Type B pancreatic cell (in vitro differentiated cells): ENCODE measurements at regions not wholly inside any gene's neighbourhood (a gene's known extent, or its start where the extent isn't known, plus 50 kb on each side); places are given as distances from the start of the nearest gene placed in this dataset.

Experiments
- DNase-seq: peaks from one replicate; pipeline ENCODE4 v3.0.0; 2021; ENCODE audit warnings: mixed read lengths; ENCODE audit not compliant: unreplicated experiment; ENCODE audit errors: extremely low spot score
- H3K27ac Mint-ChIP-seq: 2 replicates; pipeline ENCODE4 v1.8.0; 2021; ENCODE audit warnings: mild to moderate bottlenecking, mixed read lengths
- H3K27me3 Mint-ChIP-seq: 2 replicates; pipeline ENCODE4 v1.8.0; 2021; ENCODE audit warnings: mixed read lengths
- H3K36me3 Mint-ChIP-seq: 2 replicates; pipeline ENCODE4 v1.8.0; 2021; ENCODE audit warnings: mixed read lengths
- H3K4me1 Mint-ChIP-seq: one replicate; pipeline ENCODE4 v1.8.0; 2021; ENCODE audit warnings: mixed read lengths; ENCODE audit not compliant: unreplicated experiment
- H3K4me3 Mint-ChIP-seq: 2 replicates; pipeline ENCODE4 v1.8.0; 2021; ENCODE audit warnings: mild to moderate bottlenecking, mixed read lengths
- H3K9me3 Mint-ChIP-seq: 2 replicates; pipeline ENCODE4 v1.8.0; 2021; ENCODE audit warnings: mixed read lengths
- TF ChIP-seq, protein P1 (sequence below): fragments of 200-600 bp; sonication (generic); conservative IDR thresholded peaks from 2 replicates; pipeline ENCODE4 v1.5.0; 2021; ENCODE audit warnings: antibody characterized with exemption, mild to moderate bottlenecking

GRCh38 chr14:104421892-104422828 lies 157.4 kb upstream of the C14orf180 start:
- H3K4me3 Mint-ChIP-seq = no peak overlapping the region
- H3K27ac Mint-ChIP-seq = no peak overlapping the region
- peaks cover 6% of the 10 kb centered on the region for H3K27me3 Mint-ChIP-seq
- H3K36me3 Mint-ChIP-seq = no peaks in the 10 kb centered on the region
- no peak for DNase-seq
- TF ChIP-seq, protein P1, sequence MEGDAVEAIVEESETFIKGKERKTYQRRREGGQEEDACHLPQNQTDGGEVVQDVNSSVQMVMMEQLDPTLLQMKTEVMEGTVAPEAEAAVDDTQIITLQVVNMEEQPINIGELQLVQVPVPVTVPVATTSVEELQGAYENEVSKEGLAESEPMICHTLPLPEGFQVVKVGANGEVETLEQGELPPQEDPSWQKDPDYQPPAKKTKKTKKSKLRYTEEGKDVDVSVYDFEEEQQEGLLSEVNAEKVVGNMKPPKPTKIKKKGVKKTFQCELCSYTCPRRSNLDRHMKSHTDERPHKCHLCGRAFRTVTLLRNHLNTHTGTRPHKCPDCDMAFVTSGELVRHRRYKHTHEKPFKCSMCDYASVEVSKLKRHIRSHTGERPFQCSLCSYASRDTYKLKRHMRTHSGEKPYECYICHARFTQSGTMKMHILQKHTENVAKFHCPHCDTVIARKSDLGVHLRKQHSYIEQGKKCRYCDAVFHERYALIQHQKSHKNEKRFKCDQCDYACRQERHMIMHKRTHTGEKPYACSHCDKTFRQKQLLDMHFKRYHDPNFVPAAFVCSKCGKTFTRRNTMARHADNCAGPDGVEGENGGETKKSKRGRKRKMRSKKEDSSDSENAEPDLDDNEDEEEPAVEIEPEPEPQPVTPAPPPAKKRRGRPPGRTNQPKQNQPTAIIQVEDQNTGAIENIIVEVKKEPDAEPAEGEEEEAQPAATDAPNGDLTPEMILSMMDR = no peak
- peaks cover 21% of the 10 kb centered on the region for H3K4me1 Mint-ChIP-seq
- no peaks in the 10 kb centered on the region for H3K9me3 Mint-ChIP-seq

GRCh38 chr14:104422837-104423681 lies 156.5 kb upstream of the C14orf180 start:
- Mint-ChIP-seq H3K9me3 (no peaks in the 10 kb centered on the region), H3K36me3 (no peaks in the 10 kb centered on the region)
- DNase-seq = peak; percentile 62

DNA sequence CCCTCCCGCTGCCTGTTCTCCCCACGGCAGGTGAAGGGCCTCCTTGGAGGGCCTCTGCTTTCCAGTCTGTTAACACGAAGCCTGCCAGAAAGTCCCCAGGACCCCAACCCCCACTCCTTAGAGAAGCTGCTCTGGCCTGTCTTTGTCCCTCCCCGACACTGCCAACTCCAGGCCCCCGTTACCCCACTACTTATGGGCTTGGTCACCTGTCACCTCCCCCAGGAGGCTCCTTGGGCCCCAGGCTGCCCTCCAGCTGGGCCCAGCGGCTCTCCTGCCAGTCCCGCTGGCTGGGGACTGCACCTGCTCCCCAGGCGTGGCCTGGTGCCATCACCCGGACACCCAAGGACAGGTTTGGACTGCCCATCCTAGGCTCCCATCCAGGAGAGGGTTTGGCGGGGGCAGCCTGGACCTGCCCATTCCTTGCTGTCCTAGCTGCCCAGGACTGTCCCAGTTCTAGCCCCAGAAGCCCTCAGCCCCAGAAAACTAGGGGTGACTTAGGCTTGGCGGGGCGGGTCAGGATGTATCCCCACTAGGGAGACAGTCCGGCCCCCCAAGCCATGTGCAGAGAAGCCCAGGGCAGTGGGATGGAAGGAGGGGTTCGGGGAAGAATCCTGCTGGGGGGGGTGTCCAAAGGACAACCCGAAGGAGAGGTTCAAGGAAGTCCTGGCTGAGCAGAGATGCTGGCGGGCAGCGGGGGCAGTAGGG lies 155.7 kb upstream of the C14orf180 start:
- H3K36me3 Mint-ChIP-seq = no peaks in the 10 kb centered on the region
- H3K27ac Mint-ChIP-seq = no peak overlapping the region
- H3K4me1 Mint-ChIP-seq = peaks cover 24% of the 10 kb centered on the region
- peak; percentile 66 for DNase-seq
- no peak overlapping the region for H3K4me3 Mint-ChIP-seq
- TF ChIP-seq, protein P1 = no peak
- peaks cover 9% of the 10 kb centered on the region for H3K27me3 Mint-ChIP-seq
- no peaks in the 10 kb centered on the region for H3K9me3 Mint-ChIP-seq

More at GRCh38 chr14:104422837-104423681, 156.5 kb upstream of the C14orf180 start:
- Mint-ChIP-seq H3K27me3 (peaks cover 6% of the 10 kb centered on the region), H3K4me3 (no peak overlapping the region), H3K4me1 (peaks cover 21% of the 10 kb centered on the region), H3K27ac (no peak overlapping the region)
- TF ChIP-seq, protein P1 = no peak

DNA sequence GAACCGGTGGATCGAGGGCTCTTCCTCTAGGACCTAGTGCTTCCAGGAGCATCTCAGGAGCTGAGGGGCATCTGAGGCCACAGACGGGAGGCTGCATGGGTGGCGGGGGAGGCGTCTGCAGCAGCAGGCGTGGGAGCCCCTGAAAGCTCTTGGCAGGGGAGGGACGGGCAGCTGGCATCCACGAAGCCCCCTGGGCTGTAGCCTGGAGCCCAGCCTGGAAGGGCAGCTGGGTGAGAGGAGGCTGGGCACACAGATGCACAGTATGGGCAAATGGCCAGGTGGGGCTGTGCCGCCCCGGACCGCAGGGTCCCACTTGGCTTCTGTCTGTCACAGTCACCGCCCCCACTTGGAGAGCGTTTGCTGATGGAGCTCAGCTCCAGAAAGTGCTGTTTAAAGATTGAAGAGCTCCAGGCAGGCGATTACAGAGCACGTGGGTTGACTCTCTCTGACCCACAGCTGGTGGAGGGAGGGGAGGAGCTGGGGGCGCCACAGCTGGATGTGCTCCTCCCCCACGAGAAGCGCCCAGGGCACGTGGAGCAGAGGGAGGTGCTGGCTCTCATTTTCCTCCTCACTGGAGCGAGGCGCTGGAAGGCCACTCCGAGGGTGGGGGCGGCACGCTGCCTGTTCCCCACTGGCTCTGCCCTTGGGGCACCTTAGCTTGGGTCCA lies 155.0 kb upstream of the C14orf180 start:
- TF ChIP-seq, protein P1 = no peak
- Mint-ChIP-seq H3K27me3 (peaks cover 9% of the 10 kb centered on the region), H3K4me1 (peaks cover 25% of the 10 kb centered on the region), H3K27ac (no peak overlapping the region), H3K9me3 (no peaks in the 10 kb centered on the region), H3K36me3 (no peaks in the 10 kb centered on the region), H3K4me3 (no peak overlapping the region)
- DNase-seq = no peak

DNA sequence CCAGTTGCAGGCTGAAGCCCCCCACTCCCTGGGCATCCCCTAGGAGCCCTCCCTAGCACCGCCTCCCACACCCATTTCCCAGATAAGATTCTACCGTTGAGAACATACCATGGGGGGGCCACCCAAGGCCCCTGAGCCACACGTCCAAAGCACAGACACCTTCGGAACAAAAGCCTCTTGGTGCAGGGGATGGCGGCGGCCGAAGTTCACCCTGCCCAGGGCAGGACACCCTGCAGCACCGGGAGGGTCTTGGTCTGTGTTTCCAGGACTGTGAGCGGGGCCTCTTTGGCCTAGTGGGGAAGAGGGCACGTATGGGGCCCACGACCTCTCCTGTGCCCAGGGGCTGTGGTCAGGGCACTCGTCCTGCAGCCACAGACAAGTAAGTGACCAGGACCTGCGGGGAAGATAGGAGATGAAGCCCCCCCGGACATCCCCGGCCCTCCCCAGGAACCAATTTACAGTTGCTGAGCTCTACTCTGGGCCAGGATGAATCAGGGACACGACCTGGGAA lies 154.3 kb upstream of the C14orf180 start:
- no peak for DNase-seq
- peaks cover 22% of the 10 kb centered on the region for H3K4me1 Mint-ChIP-seq
- H3K4me3 Mint-ChIP-seq = no peak overlapping the region
- no peaks in the 10 kb centered on the region for H3K36me3 Mint-ChIP-seq
- no peaks in the 10 kb centered on the region for H3K9me3 Mint-ChIP-seq
- TF ChIP-seq, protein P1 = no peak
- H3K27ac Mint-ChIP-seq = no peak overlapping the region
- H3K27me3 Mint-ChIP-seq = peaks cover 9% of the 10 kb centered on the region
